ENCODE measurements at regions not wholly inside any gene's neighbourhood (a gene's known extent, or its start where the extent isn't known, plus 50 kb on each side); places are given as distances from the start of the nearest gene placed in this dataset.

GRCh38 chr12:89939522-89940215, 231.0 kb upstream of the ATP2B1 start:
- Histone ChIP-seq H3K27me3 (no peaks in the 10 kb centered on the region), H3K27ac (no peak overlapping the region), H3K4me1 (no peaks in the 10 kb centered on the region), H3K9me3 (no peaks in the 10 kb centered on the region), H3K4me3 (no peak overlapping the region), H3K36me3 (no peaks in the 10 kb centered on the region)
- DNase-seq (no peak), ATAC-seq (peak; percentile 33)
- intact Hi-C loops (cut with DNase I): no loop called here
- no peak for TF ChIP-seq CTCF (IDR thresholded peaks at IDR 0.05)

GRCh38 chr12:89936631-89937030, 228.0 kb upstream of the ATP2B1 start:
- Histone ChIP-seq H3K4me1 (no peaks in the 10 kb centered on the region), H3K27ac (no peak overlapping the region), H3K27me3 (no peaks in the 10 kb centered on the region), H3K9me3 (no peaks in the 10 kb centered on the region), H3K36me3 (no peaks in the 10 kb centered on the region), H3K4me3 (no peak overlapping the region)
- intact Hi-C loops (cut with DNase I): no loop called here
- no peak for TF ChIP-seq CTCF (IDR thresholded peaks at IDR 0.05)
- ATAC-seq: no peak
- DNase-seq: no peak

DNA sequence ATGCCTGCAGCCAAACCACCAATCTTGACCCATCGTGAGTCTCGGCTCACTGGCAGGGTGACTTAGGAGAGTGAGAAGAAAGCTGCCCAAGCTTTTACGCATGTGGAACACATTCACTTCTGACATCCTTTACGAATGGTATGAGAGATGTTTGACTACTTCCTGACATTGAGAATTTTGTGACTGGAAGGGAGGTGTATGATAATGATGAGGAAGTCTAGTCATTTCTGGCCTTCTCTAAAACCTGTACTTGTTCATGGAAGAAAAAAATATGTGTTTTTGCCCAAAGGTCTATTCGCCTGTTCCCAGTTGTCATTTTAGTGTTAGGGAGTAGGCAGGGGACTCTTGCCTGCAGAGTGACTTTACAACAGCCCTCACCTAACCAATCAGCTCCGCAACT, 227.2 kb upstream of the ATP2B1 start:
- DNase-seq: no peak
- no peak overlapping the region for H3K4me3 ChIP-seq
- H3K9me3 ChIP-seq: no peaks in the 10 kb centered on the region
- H3K4me1 ChIP-seq: no peaks in the 10 kb centered on the region
- no peaks in the 10 kb centered on the region for H3K36me3 ChIP-seq
- H3K27me3 ChIP-seq: no peaks in the 10 kb centered on the region
- ATAC-seq: no peak
- intact Hi-C loops (cut with DNase I): no loop called here
- TF ChIP-seq CTCF (IDR thresholded peaks at IDR 0.05): no peak
- no peak overlapping the region for H3K27ac ChIP-seq

DNA sequence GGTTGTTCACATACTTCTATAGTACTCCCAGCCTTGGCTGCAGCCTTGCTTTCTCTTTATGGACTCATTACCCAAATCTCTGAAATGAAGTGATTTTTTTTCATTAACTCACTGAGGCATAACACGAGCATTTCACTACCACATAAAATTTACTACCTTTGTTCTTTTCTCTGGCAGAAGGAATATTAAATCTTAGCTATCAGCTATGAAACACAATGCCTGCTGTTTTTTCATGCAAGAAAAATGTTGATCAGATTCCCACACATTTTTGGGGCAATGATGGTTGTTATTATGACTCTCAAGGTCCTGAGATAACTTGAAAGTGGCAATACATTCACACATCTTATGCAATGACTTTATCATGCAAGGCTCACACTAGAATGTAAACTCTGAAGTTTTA, 225.3 kb upstream of the ATP2B1 start:
- TF ChIP-seq CTCF (IDR thresholded peaks at IDR 0.05): no peak
- ATAC-seq: no peak
- H3K4me3 ChIP-seq: no peak overlapping the region
- intact Hi-C loops (cut with DNase I): no loop called here
- no peaks in the 10 kb centered on the region for H3K9me3 ChIP-seq
- DNase-seq: no peak
- no peaks in the 10 kb centered on the region for H3K27me3 ChIP-seq
- H3K27ac ChIP-seq: no peak overlapping the region
- no peaks in the 10 kb centered on the region for H3K36me3 ChIP-seq
- H3K4me1 ChIP-seq: no peaks in the 10 kb centered on the region

DNA sequence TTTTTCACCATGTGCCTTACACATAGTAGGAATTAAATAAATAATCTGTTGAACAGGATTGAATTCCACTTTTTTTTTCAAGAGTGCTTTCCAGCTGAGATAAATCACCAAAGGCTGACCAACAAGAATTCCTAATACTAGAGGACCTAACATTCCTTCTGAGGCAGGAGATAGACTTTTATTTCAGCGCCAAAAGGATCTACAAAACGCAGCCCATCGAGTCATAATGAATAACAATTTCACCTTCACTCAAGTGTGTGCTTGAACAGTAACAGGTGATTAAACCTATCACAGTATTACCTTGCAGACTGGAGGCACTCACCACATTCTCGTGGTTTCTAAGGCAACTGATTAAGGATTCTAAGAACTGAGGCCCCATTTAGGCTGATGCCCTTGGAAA, 224.3 kb upstream of the ATP2B1 start:
- ATAC-seq (peak; percentile 85), DNase-seq (no peak)
- Histone ChIP-seq H3K36me3 (no peaks in the 10 kb centered on the region), H3K4me3 (no peak overlapping the region), H3K27ac (no peak overlapping the region), H3K4me1 (no peaks in the 10 kb centered on the region), H3K27me3 (no peaks in the 10 kb centered on the region), H3K9me3 (no peaks in the 10 kb centered on the region)
- intact Hi-C loops (cut with DNase I): no loop called here
- TF ChIP-seq CTCF (IDR thresholded peaks at IDR 0.05): no peak

All from left lung (tissue), 4 donors.